Activated T-cell treated with anti-CD3 and anti-CD28 coated beads for 4 hours (primary cell): ENCODE measurements at regions not wholly inside any gene's neighbourhood (a gene's known extent, or its start where the extent isn't known, plus 50 kb on each side); places are given as distances from the start of the nearest gene placed in this dataset.
"Not testable (repeated sequence)": the region's sequence is repeated elsewhere in the genome, so short reads cannot be mapped to it uniquely, and the experiment has no call there.

Experiments
- DNase-seq: peaks from one replicate; pipeline ENCODE4 v3.0.0-alpha.2; 2020

DNA sequence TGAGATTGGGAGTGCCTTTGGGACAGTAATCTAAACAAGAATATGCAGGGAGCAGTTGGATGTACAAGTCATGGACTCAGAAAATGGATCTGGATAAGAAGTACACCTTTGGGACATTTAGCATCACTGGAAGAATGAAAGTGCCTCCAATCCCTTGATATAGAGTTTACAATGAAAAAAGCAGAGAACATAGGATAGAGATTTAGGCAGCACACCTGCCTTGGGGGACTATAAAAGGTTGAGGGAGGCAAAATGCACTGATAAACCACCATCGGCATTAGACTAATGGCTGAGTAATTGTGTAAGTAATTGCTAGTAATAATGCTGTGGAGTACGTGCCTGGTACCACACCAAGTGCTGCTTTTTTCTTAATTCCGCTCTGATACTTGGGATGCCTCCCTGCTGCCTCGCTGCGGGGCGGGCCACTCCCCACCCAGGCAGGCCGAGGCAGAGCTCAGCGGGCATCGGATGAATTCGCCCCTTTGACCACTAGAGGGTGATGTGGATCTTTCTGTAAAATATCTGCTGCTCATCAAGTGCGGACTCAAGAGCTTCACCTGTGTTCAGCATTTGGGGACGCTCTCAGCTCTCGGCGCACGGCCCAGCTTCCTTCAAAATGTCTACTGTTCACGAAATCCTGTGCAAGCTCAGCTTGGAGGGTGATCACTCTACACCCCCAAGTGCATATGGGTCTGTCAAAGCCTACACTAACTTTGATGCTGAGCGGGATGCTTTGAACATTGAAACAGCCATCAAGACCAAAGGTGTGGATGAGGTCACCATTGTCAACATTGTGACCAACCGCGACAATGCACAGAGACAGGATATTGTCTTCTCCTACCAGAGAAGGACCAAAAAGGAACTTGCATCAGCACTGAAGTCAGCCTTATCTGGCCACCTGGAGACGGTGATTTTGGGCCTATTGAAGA lies 99.9 kb downstream of the ANKRD18B start:
- peak; percentile 58 for DNase-seq

DNA sequence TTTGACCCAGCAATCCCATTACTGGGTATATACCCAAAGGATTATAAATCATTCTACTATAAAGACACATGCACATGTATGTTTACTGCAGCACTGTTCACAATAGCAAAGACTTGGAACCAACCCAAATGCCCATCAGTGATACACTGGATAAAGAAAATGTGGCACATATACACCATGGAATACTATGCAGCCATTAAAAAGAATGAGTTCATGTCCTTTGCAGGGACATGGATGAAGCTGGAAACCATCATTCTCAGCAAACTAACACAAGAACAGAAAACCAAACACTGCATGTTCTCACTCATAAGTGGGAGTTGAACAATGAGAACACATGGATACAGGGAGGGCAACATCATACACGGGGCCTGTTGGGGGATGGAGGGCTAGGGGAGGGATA lies 104.3 kb downstream of the ANKRD18B start:
- not testable (repeated sequence) for DNase-seq

DNA sequence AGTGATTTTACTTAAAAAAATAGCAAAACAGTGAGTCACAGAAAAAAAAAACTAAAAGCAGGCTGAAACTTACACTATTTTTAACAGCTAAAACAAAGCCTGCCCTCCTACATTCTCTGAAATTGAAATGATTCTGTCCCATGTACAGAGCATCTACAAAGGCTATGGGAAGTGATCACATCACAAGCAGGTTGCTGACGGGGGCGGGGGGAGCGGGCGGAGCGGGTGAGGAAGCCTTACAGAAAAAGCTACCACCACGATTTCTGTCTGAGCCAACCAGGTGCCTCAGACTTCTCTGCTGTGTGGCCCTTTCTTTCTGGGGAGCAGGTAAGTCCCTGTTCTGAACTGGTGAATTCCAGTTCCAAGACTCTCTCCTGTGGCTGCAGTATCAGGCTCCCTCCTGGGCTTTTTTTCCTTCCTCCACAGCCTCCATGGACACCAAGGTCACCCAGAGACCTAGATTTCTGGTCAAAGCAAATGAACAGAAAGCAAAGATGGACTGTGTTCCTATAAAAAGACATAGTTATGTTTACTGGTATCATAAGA lies 104.9 kb downstream of the ANKRD18B start:
- no peak for DNase-seq

DNA sequence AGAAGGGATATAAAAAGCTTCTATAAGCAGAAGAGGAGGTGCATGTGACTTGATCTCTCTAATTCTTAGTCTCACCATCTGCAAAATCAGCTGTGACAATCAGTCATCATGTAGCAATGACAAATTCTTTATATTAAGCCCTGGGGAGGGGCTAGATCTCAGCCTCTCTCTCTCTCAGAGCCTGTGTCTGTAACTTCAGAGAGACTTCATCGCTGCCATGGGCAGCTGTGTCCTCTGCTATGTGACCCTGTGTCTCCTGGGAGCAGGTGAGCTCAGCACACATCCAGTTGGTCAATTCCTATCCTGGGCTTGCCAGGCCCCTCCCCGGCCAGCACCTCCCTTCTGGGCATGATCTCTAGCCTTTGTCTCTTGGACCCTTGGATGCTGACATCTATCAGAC lies 109.6 kb downstream of the ANKRD18B start:
- no peak for DNase-seq

DNA sequence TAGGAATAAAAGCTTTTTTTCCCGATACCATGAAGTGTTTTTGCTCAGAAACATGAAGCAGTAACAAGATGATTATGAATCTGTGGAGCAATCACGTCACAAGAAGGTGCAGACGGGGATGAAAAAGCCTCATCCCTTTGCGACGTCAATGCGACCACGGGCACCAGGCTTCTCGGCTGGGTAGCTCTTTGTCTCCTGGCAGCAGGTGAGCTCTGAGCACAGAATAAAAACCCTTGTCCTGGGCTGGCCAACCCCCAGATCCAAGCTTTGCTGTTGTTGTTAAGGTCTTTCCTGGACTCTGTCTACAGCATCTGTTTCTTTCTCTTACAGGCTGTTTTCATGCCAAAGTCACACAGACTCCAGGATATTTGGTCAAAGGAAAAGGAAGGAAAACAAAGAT lies 113.8 kb downstream of the ANKRD18B start:
- DNase-seq = no peak

DNA sequence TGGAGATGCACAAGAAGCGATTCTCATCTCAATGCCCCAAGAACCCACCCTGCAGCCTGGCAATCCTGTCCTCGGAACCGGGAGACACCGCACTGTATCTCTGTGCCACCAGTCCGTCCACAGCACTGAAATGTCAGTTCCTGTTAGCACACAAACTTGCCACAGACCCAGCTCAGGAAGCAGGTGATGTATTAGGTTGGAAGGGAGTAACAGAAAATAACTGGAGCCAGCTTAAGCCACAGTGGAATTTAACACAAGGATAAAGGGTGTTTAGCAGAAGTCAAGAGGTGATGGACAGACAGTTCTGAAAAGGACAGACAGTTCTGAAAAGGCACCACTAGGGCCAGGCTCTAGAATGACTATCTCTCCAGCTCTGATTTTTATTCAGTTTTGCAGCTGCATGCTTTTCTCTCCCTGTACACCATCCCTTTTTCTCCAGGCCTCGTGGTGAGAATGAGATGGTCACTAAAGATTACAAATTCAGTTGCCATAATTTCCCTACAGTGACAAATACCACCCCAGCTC lies 114.4 kb downstream of the ANKRD18B start:
- no peak for DNase-seq

DNA sequence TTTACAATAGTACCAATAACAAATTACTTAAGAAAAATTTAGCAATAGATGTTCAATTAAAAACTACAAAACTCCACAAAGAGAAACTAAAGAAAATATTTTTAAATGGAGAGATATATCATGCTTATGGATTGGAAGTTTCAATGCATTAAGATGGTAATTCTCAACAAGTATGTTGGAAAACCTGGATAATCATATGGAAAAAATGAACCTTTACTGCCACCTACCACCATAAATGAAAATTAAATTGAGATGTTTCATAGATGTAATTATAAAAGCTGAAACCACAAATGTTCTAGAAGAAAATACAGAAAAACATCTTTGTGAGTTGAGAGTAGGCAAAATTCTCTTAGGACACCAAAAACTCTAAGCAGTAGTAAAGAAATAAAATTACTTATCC lies 121.7 kb downstream of the ANKRD18B start:
- no peak for DNase-seq

DNA sequence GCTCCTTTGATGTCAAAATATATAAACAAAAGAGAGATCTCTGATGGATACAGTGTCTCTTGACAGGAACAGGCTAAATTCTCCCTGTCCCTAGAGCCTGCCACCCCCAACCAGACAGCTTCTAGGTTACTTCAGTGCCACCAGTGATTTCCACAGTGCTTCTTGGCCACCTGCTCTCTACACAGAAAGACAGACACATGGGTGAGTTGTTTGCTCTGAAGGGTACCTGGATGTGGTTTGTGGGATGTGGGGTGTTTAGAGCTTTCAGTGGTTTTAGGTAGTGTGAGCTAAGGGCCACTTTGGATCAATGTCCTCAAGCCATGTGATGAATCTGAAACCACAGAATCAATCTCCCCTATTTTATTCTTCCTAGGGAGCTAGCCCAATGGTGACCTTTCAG lies 125.4 kb downstream of the ANKRD18B start:
- DNase-seq = no peak

DNA sequence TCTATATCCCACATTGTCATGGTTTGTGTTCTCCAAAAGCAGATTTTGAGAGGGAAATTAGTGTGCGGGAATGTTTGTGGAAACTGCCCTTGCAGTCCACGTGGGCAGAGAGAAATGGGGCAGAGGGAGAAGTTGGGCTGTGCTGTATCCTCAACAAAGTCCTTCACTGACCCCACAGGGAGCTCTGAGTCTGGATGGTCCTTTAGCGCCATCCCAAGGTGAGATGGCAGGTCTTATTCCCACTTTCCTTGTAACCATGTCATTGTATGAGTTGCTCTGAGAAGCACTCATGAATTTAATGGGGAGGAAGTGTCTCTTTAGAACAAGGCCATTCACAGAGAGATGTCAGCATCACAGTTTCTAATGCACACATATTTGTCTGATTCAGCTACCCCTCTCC lies 127.1 kb downstream of the ANKRD18B start:
- no peak for DNase-seq

DNA sequence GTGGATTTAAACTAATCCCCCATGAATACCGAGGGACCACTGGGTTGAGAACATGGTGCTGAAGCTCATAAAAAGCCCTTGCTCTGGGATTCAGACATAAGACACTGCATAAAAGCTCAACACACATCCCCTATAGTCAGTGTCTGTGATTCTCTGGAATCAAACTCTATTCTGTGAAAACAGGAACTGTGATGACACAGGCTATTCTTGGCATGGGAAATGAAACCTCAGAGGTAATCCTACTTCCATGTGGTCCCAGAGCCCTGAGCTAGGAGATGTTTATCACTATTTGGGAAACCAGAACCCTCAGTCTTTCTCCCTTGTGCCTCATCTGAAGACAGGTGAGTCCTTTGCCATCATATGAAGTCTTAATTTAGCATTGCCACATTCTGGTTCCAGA lies 135.4 kb upstream of the PRSS3 start:
- no peak for DNase-seq

DNA sequence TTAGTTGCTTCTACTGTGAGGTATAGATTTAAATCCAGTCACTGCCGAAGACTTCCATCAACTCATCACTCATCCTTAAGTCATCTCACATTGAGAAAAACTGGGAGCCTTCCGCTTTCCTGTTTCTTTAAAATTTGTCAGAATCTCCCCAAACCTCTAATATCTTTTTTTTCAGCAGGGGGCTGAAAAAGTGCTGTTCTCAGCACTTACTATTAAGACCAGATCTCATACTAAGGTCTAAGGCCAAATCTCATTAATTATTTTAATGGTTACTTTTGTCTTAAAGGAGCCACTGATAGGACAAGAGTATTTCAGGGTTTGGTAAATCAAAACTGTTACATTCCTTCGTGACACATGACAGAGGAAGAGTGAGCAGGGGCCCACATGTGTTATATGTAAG lies 134.6 kb upstream of the PRSS3 start:
- DNase-seq = no peak

DNA sequence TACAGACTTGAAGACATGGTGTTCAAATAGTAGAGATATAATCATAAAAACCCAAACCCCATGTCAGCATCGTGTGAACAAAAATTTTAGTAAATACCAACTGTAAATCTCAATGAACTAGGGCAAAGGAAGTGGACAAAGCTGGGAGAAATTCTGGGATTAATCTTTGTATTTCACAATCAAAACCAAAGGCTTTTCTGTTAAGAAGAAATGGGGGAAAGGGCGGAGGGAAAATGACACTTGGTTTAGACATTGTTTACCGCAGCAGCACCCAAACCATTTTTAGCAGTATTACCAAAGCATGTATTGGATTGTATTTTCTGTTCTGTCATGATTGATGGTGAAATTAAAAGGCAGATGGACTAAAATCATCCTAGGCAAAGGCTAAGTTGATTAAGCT lies 134.2 kb upstream of the PRSS3 start:
- no peak for DNase-seq

DNA sequence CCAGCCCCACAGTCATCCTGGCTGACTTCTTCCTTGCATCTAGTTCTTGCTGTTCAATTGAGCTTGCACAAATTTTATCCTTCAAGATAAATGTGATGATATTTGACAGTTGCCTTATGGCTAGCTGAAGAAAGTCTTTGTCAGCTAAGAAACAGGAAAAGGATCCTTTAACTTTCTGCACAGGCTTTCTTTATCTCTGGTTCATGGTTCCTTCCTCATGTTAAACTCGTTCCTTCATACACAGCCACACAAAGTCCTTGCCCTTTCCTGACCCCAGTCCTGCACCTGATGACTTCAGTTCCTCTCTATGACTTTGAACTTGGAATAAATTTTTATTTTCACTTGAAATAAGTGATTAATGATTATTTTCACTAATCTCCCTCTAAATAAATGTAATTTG lies 132.5 kb upstream of the PRSS3 start:
- DNase-seq = no peak

DNA sequence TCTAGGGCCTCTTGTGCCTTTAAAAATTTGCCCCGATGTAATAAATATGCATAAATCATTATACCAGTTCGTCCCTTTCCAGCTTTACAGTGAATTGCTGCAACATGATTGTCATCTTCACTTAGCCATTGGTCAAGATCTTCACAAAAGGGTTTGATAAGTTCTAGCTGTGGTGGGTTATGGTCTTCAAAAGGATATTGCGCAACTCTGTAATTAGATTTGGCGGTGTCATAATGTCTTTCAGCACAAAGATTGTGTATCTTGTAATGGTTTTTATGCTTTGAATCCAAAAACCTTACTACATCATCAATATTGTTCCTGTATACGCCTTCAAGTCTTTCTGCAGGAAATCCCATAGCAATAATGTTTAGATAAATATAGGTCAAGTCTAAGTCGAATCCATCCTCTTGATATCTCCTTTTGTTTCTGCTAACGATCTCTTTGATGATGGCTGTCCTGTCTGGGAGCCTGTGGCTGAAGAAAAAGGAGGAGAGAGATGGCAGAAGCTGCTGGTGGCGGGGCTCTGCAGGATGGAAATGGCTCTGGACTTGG lies 119.1 kb upstream of the PRSS3 start:
- not testable (repeated sequence) for DNase-seq

DNA sequence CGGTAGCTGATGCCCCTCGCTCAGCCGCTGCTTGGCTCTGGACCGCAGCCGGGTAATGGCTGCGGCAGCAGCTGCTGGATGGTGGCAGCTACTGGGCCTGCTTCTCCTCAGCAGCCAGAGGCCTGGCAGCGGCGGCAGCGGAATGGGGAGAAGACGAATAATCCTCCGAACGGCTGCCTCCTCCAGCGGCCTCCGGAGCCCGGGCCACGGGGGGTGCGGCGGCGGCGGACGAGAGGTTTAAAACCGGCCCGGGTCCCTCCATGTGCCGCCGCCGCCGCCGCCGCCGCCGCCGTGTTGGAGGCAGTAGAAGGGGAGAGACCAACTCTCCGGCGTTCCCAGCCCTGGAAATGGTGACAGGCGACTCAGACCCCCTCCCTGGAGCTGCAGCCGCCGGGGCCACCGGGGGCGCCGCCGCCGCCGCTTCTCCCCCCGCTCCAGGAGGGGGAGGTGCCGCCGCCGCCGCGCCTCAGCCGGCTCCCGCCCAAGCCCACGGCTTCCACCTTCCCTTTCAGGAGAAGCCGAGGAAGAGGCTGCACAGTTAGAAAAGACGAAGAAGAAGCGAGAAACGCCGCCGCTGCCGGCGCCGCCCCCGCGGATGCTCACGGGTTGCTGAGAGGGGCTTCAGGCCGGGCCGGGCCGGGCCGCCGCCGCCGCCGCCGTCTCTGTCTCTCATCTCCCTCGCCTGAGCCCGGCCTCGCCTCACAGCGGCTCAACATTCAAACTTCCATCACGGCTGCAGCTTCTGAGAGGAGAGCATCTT lies 118.4 kb upstream of the PRSS3 start:
- DNase-seq = peak; percentile 2

DNA sequence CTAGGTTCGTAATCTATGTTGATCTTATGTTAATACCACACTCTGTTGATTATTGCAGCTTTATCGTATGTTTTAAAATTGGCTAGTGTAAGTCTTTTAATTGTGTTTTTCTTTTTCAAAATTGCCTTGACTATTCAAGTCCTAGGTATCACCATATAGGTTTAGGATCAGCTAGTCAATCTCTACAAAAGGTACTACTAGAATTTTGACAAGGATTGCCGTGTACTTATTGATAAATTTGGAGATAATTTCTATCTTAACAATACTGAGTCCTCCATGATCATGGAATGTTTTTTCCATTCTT lies 117.9 kb upstream of the PRSS3 start:
- DNase-seq = no peak

DNA sequence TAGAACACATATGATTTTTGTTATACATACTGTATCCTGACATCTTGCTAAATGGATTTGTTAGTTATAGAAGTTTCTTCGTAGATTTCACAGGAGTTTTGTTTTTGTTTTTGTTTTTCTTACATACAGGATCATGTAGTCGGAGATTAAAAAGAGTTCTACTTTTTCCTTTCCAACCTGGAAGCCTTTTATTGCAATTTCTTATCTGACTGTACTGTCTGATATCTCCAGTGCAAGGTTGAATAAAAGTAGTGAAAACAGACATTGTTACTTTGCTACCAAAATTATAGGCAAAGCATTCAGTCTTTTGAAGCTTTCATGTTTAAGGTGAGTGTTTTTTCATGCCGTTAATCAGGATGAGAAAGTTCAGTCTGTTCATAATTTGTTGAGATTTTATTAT lies 117.4 kb upstream of the PRSS3 start:
- DNase-seq = no peak

DNA sequence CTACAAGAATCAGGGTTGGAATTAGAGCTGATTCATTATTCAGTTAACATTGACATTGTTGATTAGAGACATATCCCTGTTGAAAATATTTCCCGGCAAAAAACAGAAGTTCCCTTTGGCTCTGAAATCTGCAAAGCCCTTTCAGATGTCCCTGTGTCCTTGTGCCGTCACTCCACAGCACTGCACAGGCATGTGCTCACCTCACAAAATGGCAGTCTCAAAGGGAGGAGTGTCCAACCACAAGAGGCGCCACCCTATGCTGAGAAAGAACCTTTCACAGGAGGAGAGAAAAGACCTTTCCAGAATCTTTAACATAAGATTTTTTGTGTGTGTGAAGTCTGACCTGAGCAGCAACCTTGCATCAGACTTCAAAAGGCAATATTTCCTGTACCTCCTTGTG lies 112.8 kb upstream of the PRSS3 start:
- DNase-seq = no peak

DNA sequence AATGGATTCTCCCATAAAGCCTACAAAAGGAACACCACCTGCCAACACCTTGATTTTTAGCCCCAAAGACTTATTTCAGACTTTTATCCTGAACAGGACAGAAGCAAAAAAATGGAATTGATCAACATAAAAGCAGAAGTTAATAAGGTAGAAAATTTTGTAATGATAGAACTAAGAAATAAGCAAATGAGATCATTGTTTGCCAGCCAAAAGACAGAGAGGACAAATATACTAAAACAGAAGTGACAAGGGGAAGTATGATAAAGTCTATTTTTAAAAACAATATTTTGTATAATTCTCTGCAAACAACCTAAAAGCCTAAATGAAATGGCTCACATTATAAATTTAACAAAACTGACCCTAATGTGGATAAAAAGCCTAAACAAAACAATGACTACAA lies 110.5 kb upstream of the PRSS3 start:
- DNase-seq = no peak

DNA sequence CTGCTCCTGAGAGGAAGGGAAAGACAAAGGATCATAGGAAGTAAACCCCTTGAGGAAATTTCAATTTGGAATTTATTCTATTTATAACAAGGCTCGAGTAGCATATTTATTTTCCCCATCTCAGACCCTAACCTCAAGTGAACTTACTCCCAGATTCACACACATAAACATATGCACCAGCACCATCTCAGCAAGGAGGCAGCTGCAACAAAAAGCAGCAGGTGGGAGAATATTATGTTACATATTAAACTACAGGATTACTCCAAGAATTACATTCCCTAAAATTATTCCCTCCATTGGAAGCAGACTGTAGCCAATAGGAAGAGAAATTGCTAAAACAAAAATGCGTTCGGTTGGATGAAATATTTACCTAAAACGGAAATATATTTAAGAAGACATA lies 108.4 kb upstream of the PRSS3 start:
- no peak for DNase-seq

DNA sequence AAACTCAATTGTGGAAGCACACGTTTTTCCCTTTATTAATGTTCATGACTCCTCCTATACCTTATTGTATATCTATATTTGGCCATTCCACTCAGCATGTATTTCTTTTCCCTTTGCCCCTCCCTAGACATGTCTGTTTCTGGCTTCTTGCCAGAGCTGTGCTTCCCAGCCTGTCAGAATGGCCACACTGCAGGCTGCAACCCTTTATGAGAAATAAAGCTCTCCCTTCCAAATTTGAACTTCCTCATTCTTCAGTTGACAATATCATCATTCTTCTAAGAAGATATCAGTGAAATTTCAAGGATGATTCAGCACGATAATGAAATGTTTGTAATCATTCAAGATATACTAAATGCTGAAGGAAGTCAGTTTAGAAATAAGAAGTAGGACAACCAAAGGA lies 107.6 kb upstream of the PRSS3 start:
- DNase-seq = no peak

DNA sequence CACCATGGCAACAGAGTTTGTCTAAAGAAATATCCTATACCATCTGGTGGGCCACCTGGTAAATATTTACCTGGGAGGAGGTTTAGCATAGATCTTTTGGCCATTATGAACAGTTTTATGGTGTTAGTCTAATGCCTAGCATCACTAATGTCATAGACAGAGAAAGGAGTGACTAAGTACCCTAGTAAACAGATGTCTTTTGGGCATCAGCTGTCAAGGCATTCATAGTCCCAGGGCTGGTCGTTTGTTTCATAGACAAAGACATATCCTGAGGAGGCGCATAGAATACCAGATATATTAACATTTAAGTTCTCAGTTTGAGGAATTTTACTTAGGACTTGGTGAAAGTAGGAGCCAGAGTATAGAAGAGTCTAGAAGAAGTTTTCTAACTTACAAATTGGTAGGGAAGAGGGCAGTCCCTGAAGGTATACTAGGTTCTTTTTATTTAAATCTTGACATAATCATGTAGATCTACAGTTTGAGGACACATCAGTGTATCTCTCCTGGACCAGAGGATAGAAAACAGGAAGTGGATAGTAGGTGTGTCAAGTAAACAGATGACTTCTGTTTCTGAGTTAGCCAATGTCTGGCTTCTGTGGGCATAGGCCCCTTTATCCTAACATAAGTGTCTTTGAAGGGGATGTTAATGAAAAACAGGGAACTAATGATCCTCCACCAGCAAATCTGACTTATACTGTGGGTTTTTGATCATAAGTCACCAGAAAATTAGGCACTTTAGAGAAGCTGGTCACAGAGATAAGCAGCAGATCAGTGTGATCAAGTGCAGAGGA lies 105.0 kb upstream of the PRSS3 start:
- DNase-seq = no peak

DNA sequence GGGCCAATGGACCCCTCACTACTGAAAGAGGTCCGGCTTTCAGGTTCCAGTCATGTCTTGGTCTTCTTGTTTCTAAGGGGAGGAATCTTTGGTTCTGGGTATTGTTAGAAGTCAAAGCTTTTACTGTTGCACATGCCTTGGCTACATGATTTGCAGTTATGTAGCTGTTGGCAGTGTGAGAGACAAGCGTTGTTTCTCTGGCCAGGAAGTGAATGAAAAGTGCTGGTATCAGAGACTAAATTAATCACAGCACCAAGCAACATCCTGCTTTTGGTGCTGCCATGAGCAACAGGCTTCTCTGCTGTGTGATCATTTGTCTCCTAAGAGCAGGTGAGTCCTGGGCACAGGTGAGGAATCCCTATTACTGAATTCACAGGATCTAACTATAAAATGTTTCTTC lies 100.1 kb upstream of the PRSS3 start:
- no peak for DNase-seq
